ENCODE measurements at regions not wholly inside any gene's neighbourhood (a gene's known extent, or its start where the extent isn't known, plus 50 kb on each side); places are given as distances from the start of the nearest gene placed in this dataset.

GRCh38 chr2:239462191-239462515, 61.3 kb upstream of the HDAC4 start:
- DNase-seq (ENCODE audit: low read depth) = no peak

DNA sequence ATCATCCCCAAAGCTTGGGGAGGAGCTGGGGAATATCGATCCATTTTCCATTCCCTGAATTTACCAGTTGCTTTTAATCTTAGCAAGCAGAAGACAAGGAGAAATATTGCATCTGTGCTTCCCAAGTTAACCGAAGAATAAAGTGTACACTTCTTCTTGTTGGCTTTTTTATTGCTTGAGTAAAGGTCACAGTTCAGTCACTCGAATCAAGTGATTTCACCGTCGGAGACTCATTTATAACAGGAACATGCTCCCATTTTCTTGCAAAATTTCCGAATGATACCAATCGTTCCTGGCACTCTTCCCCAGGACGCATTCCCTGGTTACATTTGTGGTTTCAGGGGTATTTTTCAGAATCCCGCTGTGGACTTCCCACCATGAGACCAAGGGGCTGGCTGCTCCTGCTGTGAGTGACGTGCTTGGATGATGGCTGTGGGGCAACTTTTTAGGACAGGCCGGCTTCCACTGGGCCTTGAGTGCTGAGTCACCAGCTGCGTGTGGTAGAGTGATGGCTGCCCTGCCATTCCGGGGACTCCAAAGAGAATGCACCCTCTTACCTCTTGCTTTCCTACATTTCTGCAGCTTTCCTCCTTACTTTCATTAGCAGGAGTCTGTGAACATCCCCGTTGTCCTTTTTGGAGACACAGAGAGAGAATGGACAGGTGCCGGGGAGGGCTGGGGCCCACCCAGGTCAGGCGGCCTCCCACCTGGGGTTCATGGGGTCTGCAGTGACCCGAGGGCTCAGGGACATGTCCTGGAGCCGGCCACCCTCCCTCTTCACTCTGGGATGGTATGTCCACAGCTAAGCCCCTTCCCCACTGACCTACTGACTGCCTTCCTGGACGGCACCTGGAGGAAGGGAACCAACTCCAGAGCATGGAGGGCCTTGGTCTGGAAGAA, 60.7 kb upstream of the HDAC4 start:
- DNase-seq (ENCODE audit: low read depth) = no peak

- no peak for DNase-seq (ENCODE audit: low read depth)
These were observed 60.0 kb upstream of the HDAC4 start for GRCh38 chr2:239460780-239461179.

- no peak for DNase-seq (ENCODE audit: low read depth)
These were observed 58.8 kb upstream of the HDAC4 start for GRCh38 chr2:239459606-239460005.

DNA sequence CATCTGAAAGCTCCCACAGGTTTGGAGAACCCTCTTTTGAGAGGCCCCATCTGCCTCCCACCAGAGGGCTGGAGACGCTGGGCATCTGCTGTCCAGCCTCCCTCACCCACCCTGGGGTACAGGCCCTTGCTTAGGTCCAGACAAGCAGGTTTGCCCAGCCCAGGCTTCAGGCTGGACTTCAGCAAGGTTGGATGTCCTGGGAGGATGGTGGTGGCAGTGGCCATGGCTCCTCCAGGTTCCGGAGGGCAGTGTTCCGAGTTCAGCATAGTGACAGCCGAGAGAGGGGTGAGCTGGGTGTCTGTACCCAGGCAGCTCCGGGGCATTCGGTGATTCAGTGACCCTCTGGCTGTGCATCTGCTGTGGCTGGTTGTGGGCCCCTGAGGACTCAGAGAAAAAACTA, 58.2 kb upstream of the HDAC4 start:
- no peak for DNase-seq (ENCODE audit: low read depth)

- DNase-seq (ENCODE audit: low read depth) = no peak
These were observed 57.0 kb upstream of the HDAC4 start for GRCh38 chr2:239457586-239458445.

DNA sequence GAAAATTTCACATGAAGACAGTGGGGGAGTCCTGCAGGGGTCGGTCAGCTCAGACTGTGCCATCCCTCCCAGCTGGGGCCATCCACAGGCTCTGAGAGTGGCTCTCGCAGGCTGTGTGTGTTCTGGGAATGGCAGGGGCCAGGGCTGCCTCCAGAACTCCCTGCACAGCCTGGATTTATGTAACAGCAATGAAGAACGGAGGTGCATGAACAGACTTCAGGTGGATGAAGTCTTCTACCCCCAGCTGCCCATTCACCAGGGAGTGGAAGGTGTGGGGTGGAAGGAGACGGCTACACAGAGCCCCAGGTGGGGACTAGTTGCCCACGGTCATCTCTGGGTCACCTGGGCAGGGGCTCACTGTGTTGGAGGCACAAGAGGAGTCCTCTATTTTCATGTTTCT, 56.1 kb upstream of the HDAC4 start:
- no peak for DNase-seq (ENCODE audit: low read depth)

DNA sequence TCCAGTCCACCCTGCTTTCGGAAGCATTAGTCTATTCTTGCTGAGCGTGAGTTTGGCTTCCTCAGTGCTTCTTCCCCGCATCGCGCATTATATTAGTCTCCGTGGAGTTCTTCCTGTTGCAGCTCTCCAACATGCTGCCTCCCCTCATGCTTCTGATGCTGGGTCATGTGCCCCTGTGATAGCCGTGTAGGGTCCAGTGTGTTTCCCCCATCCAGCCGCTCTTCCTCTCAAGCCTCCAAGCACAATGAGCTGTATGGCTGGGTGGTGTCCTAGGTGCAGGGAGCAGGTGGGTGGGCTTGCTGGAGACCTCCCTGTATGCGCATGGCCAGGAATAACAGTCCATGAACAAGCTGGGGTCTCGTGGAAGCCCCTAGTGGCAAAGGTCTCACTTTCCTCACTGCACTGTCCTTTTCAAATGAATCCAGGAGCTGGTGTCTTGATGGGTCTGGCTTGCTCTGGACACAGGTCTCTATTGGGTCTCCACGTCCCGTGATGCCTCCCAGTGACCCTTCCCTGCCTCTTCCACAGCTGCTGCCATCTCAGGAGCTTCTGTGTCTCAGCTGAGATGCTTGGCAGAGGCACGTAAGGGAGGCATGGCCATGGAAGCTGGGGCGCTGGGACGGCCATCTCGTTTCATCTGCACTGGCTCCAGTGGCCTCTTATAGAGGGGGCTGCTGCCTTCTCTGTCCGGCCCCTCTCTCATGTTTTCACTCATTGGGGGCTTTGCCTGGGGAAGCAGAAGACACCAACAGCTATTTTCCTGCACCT, 54.8 kb upstream of the HDAC4 start:
- no peak for DNase-seq (ENCODE audit: low read depth)

DNA sequence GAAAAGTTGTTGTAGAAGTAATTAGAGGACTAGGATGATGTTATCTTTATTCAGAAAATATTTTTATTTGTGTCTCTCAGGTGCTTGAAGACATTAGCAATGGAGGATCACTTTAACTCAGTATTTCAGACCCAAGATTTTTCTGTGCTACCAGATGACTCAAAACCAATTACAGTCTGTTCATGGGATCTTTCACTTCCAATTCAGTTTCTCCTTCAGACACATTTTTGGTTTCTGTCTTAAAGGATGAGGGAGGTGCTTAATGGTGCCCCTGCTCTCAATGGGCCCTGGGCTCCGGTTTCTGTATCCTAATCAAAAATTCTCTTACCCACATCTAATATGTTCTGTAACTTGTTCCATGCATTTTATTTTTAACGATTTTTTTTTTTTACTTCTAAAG, 53.7 kb upstream of the HDAC4 start:
- no peak for DNase-seq (ENCODE audit: low read depth)
